ENCODE measurements at regions not wholly inside any gene's neighbourhood (a gene's known extent, or its start where the extent isn't known, plus 50 kb on each side); places are given as distances from the start of the nearest gene placed in this dataset.
A peak's percentile ranks its signal among the peaks of the same experiment; 100 is the strongest.

GRCh38 chr13:61810065-61810464 lies 394.4 kb upstream of the PCDH20 start:
- DNase-seq, result no peak

- no peak for DNase-seq
Measured at GRCh38 chr13:61797397-61797796, 381.7 kb upstream of the PCDH20 start.

GRCh38 chr13:61795580-61795979 lies 379.9 kb upstream of the PCDH20 start:
- no peak for DNase-seq

GRCh38 chr13:61779456-61779855 lies 363.8 kb upstream of the PCDH20 start:
- no peak for DNase-seq

- no peak for DNase-seq
Measured at GRCh38 chr13:61778531-61778930, 362.9 kb upstream of the PCDH20 start.

GRCh38 chr13:61777899-61778298 lies 362.2 kb upstream of the PCDH20 start:
- peak; percentile 59 for DNase-seq

- DNase-seq, result peak; percentile 71
Measured at GRCh38 chr13:61777271-61777670, 361.6 kb upstream of the PCDH20 start.

GRCh38 chr13:61774903-61775302 lies 359.3 kb upstream of the PCDH20 start:
- DNase-seq, result no peak

- no peak for DNase-seq
Measured at GRCh38 chr13:61770681-61771080, 355.0 kb upstream of the PCDH20 start.

- DNase-seq, result no peak
Measured at GRCh38 chr13:61768175-61768574, 352.5 kb upstream of the PCDH20 start.

GRCh38 chr13:61766667-61767058 lies 351.0 kb upstream of the PCDH20 start:
- no peak for DNase-seq

GRCh38 chr13:61765940-61766666 lies 350.5 kb upstream of the PCDH20 start:
- no peak for DNase-seq

GRCh38 chr13:61765181-61765742 lies 349.6 kb upstream of the PCDH20 start:
- no peak for DNase-seq

GRCh38 chr13:61761690-61762089 lies 346.0 kb upstream of the PCDH20 start:
- no peak for DNase-seq

- DNase-seq, result no peak
Measured at GRCh38 chr13:61760102-61760501, 344.5 kb upstream of the PCDH20 start.

GRCh38 chr13:61756031-61756430 lies 340.4 kb upstream of the PCDH20 start:
- no peak for DNase-seq

GRCh38 chr13:61751039-61751438 lies 335.4 kb upstream of the PCDH20 start:
- no peak for DNase-seq

GRCh38 chr13:61738236-61738750 lies 322.6 kb upstream of the PCDH20 start:
- peak; percentile 12 for DNase-seq

GRCh38 chr13:61734683-61735082 lies 319.0 kb upstream of the PCDH20 start:
- DNase-seq, result no peak

GRCh38 chr13:61728471-61728870 lies 312.8 kb upstream of the PCDH20 start:
- peak; percentile 45 for DNase-seq

- no peak for DNase-seq
Measured at GRCh38 chr13:61727767-61728166, 312.1 kb upstream of the PCDH20 start.

GRCh38 chr13:61725806-61726205 lies 310.2 kb upstream of the PCDH20 start:
- DNase-seq, result no peak

- DNase-seq, result no peak
Measured at GRCh38 chr13:61722119-61722518, 306.5 kb upstream of the PCDH20 start.

- no peak for DNase-seq
Measured at GRCh38 chr13:61712621-61713020, 297.0 kb upstream of the PCDH20 start.

Data from tongue (tissue), 1 donor.